HG02884 (cell line): ENCODE measurements at regions not wholly inside any gene's neighbourhood (a gene's known extent, or its start where the extent isn't known, plus 50 kb on each side); places are given as distances from the start of the nearest gene placed in this dataset.

Experiments
- ATAC-seq: cut with Tn5 transposase; IDR thresholded peaks from one replicate; pipeline ENCODE4 v1.9.1; 2021; ENCODE audit warnings: mild to moderate bottlenecking, moderate library complexity; ENCODE audit not compliant: unreplicated experiment

DNA sequence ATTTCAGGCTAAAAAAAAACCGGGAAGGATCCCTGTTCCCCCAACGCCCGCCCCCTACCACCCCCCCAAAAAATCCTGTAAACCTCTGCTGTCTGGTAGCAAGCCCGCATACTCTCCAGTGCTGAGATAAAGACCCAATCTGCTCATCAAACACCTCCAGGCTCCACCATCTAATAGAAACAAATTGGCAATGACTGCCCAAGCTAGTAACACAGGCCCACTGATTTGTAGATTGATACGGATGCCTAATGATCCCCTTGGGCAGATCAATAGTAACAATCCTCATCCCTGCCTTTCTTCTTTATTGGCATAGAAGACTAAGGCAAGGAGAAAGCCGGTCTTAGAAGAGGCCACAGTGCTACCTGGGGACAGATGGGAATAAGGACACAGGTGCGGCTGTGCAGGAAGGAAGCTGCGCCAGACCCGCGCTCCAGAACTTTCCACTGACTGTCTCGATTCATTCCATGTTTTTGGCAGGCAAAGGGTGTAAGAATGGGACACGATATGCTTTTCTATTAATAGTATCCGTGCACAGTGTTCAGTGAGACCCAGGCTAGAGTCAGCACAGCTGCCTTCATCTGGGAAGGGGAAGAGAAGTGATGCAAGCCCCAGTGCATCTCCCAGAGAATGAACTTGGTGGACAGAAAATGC lies 407.6 kb upstream of the PSMD7 start:
- ATAC-seq: no peak

DNA sequence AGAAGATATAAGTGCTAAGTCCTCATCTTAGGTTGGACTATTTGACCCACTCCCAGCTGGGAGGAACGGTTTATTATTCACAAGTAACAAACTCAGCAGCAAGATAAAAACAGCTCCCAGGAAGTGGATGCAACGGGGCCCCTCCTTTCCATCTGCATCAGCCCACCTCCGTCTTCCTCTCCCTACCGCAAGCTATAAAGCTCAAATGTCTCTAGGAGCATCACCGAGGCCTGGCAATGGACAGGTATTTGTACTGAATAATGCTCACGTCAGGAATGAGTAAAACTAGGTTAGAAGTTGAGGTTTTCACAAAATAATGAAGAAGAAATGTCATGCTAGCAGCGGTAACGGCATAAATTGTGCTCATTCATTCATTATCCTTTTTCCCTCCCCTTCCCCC lies 408.7 kb upstream of the PSMD7 start:
- ATAC-seq: no peak

DNA sequence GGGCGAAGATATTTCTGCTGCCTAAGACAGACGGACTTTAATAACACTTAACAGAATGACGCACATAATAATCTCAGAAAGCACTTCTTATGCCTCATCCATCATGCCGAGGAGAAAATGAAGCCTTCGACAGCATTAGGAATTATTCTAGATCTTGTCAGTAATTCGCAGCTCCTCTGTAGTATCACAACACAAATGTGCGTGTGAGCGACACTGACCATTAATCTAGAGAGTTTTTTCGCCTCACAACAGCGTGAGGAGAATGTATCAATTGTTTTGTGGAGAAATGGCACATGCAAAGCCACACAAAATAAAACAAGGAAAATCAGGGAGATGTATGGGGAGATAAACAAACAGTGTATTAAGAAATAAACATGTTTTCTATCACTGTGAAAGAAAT lies 410.2 kb upstream of the PSMD7 start:
- ATAC-seq: no peak

DNA sequence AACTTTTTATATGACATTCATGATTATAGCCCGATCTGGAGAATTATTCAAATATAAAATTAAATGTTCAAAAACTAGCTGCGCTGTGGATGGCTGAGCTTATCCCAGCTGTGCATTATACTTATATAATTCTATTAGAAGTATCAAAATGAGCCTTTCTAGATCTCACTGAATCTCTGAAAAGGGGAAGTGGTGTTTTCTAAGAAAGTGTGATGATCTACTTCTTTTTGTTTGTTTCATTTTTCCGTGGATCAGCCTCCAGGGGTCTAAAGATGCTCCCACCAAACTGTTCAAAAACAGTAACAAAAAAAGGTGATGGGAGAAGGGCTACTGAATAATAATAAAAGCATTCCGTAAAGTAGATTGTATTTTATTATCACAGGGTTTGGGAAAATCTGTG lies 411.3 kb upstream of the PSMD7 start:
- no peak for ATAC-seq

DNA sequence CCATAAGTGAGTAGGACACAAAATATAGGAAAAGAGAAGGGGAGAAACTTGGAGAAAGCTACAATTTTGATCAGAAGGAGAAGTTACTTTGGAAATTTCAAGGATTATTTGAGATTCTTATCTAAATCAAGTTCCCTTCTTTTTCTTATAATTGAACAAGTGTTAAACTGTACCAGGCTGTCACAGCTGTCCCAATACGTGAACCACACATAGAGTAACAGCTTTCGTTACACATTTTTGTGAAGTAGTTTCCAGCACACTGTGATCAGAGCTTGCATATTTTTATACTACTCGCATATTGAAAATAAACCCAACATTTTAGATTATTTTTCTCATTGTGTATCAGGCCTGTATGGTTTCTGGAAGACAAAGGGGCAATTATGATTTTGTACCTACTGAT lies 412.8 kb upstream of the PSMD7 start:
- no peak for ATAC-seq

DNA sequence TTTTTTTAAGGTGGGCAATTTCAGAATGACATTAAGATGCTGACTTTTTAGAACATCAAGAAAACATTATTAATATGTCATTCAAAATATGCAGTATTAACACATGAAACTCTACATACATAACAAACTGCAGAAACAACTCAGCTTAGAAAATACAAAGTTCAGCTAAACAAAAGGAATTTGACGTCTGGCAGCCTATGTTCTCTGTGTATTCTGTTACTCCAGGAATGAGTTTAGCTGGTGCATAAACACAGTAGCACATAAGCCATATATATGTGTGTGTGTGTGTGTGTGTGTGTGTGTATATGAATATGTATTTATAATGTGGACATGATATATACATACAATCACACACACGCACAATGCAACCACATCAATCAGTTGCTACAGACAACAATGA lies 413.5 kb upstream of the PSMD7 start:
- ATAC-seq: no peak

DNA sequence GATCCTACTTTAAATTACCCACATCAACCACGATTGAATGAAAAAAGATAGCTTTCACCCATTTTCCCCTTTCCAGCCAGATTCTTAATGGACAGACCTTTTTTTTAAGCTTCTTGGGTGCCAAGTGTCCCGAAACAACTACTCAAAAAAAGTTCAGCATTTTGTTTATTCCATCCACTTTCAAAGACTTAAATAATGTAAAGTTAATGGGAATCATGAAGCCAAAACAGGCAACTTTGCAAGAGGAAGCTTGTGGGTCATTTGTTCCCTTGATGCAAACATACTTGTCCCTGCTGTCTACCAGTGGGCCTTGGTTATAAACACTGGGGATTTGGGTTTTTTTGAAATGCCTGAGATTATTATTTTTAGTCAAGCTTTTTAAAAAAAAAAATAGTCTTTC lies 414.0 kb upstream of the PSMD7 start:
- ATAC-seq: no peak

DNA sequence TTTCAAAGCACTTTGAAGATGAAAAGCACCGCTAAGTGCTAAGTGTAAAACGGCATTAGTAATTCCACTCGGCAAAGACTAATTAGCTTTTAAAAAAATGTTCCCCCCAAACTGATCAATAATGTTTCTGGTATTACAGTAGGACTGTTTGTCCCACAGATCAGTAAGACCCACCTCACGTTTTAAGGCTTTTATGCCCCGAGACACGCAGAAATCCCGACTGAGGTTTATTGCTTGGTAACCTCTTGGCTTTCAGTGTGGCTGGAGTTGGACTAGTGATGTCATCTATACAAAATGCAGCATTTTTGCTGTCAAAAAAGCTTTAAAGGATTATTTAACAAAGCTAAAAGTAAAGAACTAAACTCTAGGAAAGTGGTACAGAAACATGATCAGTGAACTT lies 414.6 kb upstream of the PSMD7 start:
- ATAC-seq: no peak

DNA sequence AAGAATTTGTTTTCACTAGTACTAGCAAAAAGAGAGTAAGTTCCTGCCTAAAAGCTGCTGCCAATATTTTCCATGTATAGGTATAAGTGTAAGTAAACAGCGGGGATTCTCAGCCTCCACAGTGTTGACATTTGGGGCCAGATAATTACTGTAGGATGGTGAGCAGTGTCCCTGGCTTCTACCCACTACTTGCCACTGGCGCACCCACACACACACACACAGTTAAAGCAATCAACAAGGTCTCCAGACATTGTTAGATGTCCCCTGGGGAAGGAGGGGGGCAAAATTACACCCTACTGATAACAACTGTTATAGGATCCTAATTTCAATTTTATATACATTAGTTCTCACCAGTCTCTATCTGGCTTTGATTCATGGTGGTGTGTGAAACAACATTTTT lies 417.0 kb upstream of the PSMD7 start:
- ATAC-seq: no peak

DNA sequence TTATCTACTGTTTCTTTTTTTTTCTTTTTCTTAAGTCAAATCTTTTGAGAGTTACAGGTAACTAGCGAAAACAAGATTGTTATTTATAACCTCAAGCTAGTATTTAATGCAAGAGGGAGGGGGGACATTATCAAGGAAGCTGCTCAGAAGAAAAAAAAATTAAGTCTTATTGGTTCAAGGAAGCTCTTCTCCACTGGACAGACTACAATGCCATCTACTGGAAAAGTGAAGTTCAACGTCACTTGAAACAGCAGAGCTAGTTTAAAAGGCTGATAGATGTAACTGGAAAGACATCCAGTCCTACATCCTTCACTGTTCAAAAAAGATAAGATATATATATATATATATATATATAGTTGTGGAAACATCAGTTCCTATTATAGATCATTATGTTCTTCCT lies 418.0 kb upstream of the PSMD7 start:
- ATAC-seq: no peak

DNA sequence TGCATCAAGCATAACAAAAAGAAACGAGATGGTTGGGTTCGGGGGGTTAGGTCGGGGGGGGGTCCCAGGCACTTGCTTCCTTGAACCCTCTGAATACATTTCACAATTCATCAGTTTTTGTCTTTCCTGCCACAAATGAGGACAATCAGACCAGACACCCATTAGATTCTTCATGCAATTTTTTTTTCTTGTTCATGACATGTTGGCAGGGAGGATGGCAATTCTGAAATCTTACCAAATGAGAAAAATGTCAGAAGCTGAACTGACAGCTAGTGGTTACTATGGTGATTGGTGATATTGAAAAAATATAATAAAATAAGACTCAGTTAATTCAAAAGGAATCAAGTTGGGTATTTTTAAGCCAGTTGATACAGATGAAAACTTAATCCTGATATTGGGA lies 419.5 kb upstream of the PSMD7 start:
- ATAC-seq: no peak

DNA sequence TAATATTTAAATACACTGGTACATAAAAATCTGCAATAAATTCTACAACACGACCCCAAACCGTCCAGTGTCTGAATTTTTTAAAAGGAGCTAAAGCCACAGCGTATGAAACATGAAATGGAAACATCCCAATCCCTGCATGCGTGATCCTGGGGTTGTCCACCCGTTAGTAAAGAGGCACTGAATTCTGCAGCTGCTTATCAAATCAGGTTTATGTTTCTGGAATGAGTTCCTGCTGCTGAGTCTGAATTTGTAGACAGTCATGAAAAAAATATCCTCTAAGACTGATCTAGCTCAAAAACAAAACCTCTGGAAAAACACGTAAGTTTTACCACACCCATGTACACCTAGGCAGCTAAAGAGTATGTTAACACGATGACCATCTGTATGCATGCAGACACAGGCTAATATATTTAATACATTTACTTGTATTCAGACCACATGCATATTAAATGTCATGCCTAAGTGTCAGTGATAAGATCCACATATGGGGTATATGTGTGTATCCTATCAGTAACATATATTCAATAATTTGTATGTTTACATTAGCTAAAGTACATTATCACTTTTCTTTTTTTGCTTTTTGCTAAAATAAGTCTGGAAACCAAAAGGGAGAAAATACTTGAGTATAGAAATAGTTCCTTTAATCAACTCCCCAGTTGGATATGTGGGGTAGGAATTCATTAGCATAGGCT lies 420.5 kb upstream of the PSMD7 start:
- ATAC-seq: no peak

DNA sequence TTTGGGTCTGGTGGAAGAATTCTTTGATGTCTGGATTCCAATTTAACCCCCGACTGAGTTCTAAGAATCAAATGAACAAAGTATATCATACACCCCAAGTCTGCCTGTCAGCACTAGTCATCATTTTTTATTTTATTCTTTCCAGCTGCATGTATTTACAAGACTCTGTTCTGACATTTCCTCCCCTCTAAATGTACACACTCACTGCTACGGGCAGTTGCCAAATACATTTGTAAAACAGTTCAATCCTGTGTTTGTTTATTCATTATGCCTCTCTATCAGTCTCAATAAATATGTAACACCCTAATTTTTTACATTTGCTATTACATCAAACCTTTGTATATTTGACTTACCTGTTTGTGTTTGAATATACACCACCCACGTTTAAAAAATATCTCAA lies 422.3 kb upstream of the PSMD7 start:
- ATAC-seq: no peak

DNA sequence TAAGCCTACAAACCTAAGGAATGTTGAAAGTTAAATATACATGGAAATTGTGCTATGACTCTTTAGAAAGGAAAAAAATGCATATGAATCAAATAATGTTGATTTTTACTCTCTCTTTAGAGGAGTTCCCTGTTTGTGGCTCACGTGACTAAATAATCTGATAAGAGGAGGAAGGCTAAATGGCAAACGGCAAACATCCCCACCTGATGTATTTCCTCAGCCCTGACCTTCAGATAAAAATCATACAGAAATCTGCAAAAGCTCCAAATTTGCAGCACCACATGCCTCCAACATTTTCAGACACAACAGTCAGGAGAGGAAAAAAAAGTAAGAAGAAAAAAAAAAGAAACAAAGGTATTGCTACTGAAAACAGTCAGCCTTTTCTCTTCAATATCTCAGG lies 423.0 kb upstream of the PSMD7 start:
- no peak for ATAC-seq

DNA sequence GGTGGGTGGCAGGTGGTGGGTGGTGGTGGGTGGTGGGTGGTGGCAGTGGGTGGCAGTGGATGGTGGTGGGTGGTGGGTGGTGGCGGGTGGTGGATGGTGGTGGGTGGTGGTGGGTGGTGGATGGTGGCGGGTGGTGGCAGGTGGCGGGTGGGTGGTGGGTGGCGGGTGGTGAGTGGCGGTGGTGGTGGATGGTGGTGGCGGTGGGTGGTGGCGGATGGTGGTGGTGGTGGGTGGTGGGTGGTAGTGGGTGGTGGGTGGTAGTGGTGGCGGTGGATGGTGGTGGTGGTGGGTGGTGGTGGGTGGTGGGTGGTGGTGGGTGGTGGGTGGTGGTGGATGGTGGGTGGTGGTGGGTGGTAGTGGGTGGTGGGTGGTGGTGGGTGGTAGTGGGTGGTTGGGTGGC lies 423.8 kb upstream of the PSMD7 start:
- ATAC-seq: no peak

DNA sequence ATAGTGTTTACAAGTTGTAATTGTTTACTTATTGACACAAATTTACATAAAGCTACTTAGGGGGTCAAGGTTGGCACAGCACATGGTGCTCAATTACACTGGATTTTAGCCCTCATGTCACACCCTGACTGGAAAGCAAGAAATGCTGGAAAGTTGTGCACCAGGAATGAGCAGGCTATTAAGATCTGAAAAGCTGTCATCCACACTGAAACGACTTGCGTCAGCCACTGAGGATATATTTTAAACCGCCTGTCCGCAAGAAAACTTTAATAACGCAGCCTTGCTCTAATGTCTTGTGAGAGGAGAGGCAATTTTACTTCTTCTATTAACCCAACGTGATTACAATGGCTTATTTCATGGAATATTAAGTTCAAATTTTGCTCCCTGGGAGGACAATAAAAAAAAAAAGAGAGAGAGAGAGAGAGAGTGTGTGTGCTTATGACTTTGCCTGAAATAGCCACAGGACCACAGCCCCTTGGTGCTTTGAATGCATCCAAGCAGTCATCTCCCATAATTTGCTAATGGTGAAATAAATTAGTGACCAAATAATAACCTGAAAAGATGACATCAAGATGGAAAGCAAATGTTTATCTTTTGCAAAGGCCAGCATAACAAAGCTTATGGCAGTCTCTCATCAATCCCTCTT lies 425.4 kb upstream of the PSMD7 start:
- ATAC-seq: no peak

DNA sequence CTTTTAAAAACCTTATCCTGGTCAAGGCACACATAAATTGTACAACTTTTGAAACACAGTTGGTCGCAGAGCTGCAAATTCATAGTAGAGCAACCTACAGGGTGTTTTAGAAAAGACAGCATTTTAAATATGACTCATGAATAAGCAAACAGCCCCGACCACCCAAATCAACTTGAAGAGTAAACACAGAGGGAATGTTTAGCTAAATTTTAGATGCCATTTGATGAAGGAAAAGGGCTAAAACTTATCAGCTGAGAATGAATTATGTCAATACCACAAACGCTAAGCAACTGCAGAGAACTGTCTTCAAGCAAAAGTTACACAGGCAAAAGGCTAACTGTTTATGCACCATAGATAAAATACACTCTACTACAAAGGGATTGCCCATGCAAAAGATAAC lies 427.5 kb upstream of the PSMD7 start:
- no peak for ATAC-seq

DNA sequence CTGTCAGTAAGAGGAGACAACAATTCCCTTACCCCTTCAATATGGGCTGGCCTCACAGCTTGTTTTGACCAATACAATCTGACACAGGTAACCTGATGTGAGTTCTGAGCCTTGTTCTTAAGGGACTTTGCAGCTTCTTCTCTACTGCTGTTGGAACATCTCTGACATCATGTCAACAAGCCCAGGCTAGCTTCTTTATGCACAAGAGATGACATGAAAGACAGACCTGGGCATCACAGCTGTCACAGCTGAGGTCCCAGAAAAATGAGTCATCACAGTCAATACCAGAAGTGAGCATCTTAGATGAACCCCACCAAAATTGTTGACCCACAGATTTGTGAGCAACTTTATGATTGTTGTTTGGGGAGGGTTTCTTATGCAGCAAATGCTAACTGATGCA lies 431.7 kb upstream of the PSMD7 start:
- ATAC-seq: no peak

DNA sequence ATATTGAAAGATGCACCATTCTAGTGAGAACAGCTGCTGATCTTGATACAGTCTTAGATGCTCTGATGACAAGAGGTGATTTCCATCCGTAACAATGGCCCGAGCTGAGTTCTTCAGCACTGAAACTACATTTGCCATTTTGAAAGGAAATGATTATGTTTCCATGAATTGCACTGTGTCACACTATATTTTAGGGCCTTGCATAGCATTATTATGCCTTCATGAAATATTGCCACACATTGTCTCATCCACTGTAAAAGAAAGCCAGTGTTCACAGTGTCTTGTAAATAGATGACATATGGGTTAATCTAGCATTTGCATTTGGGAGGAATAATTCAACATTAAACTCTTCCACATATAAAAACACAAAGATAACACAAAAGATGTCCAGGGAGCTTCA lies 438.3 kb upstream of the PSMD7 start:
- ATAC-seq: no peak

DNA sequence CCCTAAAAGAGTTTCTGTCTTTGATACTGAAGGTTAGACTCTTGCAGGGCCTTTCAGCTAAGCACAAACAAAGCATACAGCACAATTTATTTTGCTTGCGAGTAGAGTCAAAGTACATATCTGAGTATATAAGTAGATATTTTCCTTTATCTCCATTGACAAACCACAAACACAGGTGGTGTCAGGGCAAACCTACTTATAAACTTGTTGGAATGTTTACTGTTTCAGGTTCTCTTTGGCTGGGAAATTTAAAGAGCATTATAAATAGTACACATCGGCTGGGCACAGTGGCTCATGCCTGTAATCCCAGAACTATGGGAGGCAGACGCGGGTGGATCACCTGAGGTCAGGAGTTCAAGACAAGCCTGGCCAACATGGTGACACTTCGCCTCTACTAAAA lies 442.6 kb upstream of the PSMD7 start:
- ATAC-seq: no peak

DNA sequence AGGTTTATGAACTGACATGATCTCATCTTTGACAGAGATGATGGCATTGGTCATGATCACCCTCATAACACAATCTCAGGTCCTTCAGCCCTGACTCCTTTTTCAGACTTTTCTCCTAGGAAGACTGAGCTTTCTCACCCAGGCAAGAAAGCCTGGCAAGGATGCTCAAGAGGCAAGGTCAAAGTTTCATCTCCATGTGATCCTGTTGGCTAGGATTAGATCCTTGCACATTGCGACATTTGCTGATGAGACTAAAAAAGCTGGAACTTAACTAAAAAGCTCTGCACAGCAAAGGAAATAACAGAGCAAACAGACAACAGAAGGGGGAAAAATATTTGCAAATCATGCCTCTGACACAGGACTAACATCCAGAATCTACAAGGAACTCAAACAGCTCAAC lies 444.1 kb upstream of the PSMD7 start:
- ATAC-seq: no peak

DNA sequence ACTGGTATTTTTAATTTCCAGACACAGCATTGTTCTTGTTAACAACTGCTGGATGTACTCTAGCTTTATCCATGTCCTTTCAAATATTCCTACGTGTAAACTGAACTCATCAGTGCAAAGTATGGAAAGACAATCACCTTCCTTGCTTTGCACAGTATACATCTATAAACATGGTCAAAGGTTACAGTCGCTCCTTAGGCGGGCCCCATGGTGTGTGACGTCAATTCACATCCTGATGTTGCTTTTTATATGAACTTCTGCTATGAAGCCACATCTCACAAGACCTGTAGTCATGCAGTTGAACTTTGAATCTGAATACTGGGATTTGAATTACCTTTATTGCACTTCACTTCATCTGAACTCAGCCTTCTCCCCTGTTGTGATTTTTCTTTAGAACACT lies 447.6 kb upstream of the PSMD7 start:
- no peak for ATAC-seq

DNA sequence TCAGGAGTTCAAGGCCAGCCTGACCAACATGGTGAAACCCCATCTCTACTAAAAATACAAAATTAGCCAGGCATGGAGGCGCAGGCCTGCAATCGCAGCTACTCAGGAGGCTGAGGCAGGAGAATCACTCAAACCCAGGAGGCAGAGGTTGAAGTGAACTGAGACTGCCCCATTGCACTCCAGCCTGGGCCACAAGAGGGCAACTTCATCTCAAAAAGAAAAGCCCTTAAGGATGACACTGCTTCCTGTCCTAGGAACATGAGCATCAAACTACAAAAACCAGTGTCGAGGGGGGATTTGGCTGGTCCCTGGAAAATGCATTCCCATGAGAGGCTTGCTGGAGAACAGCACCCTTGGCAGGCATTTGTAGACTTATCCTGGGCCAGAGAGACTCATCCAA lies 449.5 kb upstream of the PSMD7 start:
- ATAC-seq: no peak
